NCI-H1105 (cell line): ENCODE measurements at regions not wholly inside any gene's neighbourhood (a gene's known extent, or its start where the extent isn't known, plus 50 kb on each side); places are given as distances from the start of the nearest gene placed in this dataset.

ENCODE experiments used
- DNase-seq: peaks from one replicate; lab custom pipeline; 2025; lab: John Stamatoyannopoulos, UW

- no peak for DNase-seq
Measured at GRCh38 chr18:39872651-39873050, 2082.4 kb upstream of the PIK3C3 start.

DNA sequence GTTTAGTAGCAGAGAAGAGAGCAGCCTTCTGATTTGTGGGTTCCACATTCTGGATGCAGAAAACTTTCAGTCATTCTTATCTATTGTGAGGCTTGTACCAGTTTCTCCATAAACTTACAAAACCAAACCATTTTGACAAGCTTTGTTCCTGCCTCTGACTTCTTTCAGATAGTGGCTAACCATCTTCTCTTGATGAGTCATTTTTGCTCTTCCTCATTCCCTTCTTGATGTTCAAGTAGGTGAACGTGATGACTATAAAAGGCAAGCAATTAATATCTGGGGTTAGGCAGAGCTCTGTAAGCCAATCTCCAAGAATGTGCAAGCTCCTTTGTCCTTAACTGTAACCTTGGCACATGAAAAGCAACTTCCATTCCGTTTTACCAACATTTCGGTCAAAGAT lies 2083.1 kb upstream of the PIK3C3 start:
- no peak for DNase-seq

GRCh38 chr18:39870591-39870990 lies 2084.4 kb upstream of the PIK3C3 start:
- no peak for DNase-seq

DNA sequence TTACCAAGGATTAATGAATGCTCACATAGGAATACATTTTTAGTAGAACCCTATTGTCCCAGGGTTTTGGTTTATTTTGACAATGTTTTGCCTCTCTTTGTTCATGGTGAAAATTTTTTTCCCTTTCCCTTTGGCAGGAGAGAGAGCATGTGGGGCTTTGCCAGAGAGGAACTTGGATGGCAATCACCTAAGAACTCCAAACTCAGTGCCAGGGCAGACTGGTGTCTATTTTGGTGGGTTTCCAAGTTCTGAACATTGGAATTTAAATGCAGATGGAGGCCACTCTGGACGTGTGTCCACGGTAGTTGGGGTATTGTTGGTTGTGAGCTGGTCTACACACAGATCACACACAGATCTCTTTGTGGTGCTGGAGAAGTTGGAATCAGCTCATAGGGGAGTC lies 2091.1 kb upstream of the PIK3C3 start:
- DNase-seq = no peak

GRCh38 chr18:39862341-39862740 lies 2092.7 kb upstream of the PIK3C3 start:
- DNase-seq = no peak

DNA sequence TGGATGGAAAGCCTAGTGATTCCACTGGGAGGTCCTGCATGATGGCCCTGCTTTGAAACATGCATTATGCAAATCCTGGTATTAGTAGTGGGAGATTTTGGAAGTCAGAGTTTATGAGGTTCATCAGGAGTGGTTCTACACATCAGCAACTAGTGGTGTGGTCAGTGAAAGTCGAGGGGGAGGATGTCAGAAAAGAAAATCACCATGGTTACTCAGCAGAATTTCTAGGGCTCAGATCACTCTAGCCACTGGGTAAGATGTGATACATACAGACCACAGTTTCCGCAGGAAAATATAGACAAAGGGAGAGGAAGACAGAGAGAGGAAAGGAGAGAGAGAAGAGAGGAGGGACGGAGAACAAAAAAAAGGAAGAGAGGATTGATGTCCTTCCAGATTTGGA lies 2100.7 kb upstream of the PIK3C3 start:
- no peak for DNase-seq

DNA sequence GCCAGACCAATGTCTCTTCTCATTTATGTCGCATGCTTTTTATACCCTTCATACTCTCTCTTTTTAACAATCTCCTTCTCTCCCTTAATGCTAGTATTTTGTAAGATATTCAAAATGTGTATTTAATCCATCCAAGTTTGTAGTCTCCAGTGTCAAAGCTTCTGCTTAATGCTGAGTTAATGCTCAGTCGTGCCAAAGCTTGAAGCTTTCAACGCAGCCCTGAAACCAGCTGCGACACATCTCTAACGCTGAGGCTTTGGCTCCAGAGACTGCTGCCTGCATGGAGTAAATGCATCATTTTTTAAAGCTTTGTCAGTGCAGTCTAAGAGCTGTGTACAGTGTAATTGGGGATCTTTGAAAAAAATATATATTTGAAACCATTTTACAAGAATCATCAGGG lies 2108.8 kb upstream of the PIK3C3 start:
- DNase-seq = no peak

- no peak for DNase-seq
Measured at GRCh38 chr18:39845631-39846030, 2109.4 kb upstream of the PIK3C3 start.

DNA sequence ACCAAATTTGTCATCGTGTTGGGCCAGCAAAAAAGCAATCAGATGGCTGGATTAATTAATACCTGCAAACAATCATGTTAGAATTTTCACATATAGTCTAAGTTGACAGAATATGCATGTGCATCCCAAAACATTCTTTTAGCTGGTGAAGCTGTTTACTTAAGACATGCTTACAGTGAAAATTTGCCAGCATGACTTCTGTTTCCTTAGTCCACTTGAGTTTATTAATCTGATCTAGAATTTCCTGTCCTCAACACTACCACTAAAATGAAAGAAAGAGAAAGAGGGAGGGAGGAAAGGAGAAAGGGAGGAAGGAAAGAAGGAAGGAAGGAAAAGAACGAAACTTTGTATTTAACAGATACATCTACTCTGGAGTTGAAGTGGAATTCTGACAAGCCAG lies 2109.9 kb upstream of the PIK3C3 start:
- DNase-seq = no peak

DNA sequence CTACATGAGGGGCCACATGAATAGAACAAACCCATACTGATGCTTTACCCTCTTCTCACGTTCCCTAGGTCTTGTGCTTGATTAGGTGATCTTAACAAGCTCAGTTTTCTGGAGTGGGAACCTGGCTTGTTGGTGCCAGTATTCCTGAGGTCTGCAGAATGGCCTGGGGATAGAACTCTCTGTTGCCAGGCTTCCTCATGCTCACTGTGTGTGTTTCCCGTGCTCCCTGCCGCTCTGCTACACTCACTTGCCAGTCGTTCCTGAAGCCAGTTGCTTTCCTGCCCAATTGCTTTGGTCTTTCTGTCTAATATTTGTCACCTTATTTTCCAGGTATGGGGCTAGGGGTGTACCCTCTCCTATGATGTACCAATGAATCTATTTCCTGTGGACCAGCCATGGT lies 2111.5 kb upstream of the PIK3C3 start:
- no peak for DNase-seq

- DNase-seq = no peak
Measured at GRCh38 chr18:39842366-39842914, 2112.6 kb upstream of the PIK3C3 start.

DNA sequence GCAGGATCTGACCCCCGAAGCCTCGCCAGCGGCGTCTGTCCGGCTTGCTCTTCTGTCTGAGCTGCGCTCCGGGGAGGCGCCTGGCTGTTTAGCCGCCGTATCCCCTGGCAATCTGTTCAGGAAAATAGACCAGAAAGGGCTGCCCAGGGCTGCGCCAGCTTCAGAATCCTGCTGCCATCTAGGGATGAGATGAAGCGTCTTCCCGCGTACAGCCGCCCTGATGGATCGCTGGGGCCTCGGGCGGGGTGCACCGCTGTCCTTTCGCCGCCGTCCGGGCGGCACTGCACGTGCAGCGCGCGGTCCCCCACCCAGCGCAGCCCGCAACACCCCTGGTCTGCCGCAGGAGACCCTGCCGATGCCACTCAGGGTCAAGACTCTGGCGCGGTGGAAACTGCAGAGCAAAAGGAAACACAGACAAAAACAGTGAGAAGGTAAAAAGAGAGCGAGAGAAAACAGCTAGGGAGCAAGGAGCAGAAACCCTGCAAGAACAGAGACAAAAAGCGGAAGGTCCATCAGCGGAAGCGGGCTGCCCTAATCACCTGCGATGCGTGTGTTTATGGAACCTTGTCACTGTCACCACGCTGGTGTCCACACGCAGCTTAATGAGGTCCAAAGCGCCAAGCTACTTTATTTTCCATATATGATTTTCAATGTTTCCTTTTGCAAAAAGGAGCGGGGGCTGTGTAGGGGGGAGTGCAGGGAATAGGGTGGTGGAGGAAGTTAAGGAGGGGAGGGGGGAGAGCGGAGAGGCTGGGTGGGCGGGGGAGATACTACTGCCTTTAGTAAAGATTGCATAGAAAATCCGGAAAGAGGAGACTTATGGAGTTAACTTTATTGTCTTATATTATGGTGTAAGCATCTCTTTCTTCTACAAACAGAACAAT lies 2113.3 kb upstream of the PIK3C3 start:
- peak; percentile 81 for DNase-seq

- DNase-seq = no peak
Measured at GRCh38 chr18:39840856-39841481, 2114.1 kb upstream of the PIK3C3 start.

GRCh38 chr18:39840406-39840805 lies 2114.6 kb upstream of the PIK3C3 start:
- no peak for DNase-seq

DNA sequence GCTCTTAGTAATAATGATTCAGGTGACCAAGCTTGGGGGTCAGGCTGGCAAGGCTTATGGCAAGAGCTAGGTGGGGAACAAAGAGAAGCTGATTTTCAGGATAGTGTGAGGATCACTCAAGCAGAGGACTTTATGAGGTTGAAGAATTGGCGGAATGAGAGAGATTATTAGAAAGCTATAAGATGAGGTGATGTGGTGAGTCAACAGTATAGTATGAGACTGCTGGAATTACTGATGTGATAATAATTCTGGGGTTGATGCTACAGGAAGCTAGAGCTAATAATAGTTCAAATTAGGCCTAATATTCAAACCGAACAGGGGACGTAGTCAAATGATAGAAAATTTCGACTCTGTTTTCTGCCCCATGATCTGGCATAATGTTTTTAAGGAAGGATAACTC lies 2115.3 kb upstream of the PIK3C3 start:
- no peak for DNase-seq

- no peak for DNase-seq
Measured at GRCh38 chr18:39838831-39839230, 2116.2 kb upstream of the PIK3C3 start.

DNA sequence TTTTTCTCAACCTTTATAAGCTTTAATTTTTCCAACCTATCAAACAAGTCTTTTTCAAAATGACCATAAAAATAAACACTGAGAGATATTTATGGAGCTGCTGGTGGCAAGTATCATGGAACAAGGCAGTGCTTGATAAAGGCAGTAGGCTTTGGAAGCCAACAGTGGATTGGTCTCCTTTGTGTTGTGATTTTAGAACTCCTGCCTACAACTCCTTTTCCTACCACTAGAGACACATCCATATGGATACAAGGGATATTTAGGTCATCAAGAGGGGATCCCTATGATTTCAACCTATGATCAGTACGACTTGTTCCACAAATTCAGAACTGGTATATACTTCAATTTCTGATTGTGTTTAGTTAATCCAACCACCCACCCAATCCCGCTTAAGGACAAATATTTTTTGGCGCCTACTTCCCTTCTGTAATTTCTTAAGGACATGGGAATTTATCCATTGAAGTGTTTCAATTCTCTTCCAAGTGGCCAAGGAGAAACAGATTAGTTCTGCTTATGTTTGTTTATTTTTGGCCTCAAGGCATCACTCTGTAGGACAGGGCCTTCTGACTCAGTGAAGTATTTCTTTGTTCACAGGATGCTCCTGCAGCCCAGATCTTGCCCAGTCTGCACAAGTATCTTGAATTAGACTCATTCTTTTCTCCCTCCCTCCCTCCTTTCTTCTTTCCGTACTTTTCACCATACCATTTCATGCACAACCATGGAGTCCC lies 2119.6 kb upstream of the PIK3C3 start:
- no peak for DNase-seq

DNA sequence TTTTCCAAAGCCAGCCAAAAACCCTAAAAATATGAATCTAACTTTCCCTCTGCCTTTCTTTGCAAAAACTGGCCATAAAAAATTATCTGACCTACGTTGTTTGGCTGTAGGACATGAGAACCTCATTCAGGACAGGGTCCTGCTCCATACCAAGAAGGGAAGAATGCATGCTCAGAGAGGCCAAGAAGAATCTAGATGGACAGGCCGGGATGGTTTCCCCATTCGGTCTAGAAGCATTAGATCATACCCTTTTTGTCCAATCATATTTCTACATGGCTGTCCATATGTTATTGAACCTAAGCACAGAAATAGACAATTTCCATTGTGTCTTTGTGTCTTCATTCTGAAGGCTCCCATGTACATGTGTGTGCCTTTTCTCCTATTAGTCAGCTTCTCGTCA lies 2120.4 kb upstream of the PIK3C3 start:
- DNase-seq = no peak

GRCh38 chr18:39825485-39826150 lies 2129.4 kb upstream of the PIK3C3 start:
- DNase-seq = peak; percentile 73

DNA sequence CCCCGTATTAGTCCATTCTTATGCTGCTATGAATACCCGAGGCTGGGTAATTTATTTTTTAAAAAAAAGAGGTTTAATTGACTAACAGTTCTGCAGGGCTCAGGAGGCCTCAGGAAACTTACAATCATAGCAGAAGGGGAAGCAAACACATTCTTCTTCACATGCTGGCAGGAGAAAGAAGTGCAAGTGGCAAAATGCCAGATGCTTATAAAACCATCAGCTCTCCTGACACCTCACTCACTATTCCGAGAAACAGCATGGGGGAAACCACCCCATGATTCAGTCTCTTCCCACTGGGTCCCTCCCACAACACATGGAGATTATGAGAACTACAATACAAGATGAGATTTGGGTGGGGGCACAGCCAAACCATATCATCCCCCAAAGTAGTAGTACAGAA lies 2148.5 kb upstream of the PIK3C3 start:
- DNase-seq = no peak

DNA sequence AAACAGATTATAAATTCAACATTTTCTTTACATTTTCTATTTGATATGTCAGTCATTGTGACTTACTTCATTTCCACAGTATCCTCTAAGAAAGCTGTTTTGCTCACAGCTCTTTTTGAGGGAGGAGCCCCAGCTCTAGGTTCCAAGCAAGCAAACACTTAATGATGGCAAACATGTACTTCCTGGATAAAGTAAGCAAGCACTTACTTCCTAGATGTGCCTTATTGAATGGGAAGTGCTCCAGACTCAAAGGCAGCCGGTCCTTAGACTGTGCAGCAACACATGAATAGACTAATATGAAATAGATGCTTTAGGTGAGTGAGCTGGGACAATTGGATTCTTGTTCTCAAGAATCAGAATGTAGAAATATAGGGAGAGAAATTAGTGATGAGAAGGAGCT lies 2149.8 kb upstream of the PIK3C3 start:
- DNase-seq = no peak

DNA sequence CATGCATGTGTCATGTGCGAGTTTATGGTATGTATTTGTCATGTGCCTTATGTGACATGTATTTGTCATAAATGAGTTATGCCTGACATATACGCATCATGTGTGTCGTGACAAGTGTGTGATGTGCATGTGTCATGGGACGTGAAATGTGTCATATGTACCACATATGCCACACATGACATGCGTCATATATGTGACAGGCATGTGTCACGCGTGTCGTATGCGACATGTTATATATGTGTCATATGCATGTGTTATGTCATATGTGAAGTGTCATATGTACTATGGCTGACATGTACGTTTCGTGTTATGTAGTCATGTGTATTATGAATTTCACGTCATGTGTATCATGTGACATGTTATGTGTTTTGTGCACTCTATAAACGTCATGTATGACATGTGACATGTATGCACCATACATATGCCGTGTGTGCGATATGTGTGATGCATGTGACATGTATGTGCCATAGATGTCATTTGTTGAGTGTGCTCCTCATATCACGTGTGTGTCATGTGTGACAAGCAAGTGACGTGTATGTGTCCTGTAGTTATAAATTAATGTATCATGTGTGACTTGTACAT lies 2152.3 kb upstream of the PIK3C3 start:
- DNase-seq = no peak
